Stimulated activated effector memory CD8-positive, alpha-beta T cell treated with anti-CD3 and anti-CD28 coated beads, Interleukin-12 subunit alpha, Interleukin-12 subunit beta, amount 100 ng/mL, for 72 hours (primary cell): ENCODE measurements at regions not wholly inside any gene's neighbourhood (a gene's known extent, or its start where the extent isn't known, plus 50 kb on each side); places are given as distances from the start of the nearest gene placed in this dataset.

ENCODE experiments used
- ATAC-seq: fragments of 150-1000 bp; cut with Tn5 transposase; 2 replicates; pipeline ENCODE4 v1.10.0; 2021
- DNase-seq, 2 donors: peaks; one replicate each; pipeline ENCODE4 v3.0.0; 2021 to 2022; ENCODE audit warnings: low spot score in 2 of 2
- H3K27ac Mint-ChIP-seq: one replicate; pipeline ENCODE4 v1.8.0; 2022; ENCODE audit warnings: mild to moderate bottlenecking, mixed read lengths
- H3K36me3 Mint-ChIP-seq: one replicate; pipeline ENCODE4 v1.8.0; 2022; ENCODE audit warnings: mild to moderate bottlenecking, mixed read lengths
- H3K4me1 Mint-ChIP-seq: one replicate; pipeline ENCODE4 v1.8.0; 2022; ENCODE audit warnings: mixed read lengths
- H3K4me3 Mint-ChIP-seq: one replicate; pipeline ENCODE4 v1.8.0; 2022; ENCODE audit warnings: mild to moderate bottlenecking, mixed read lengths
- H3K9me3 Mint-ChIP-seq: one replicate; pipeline ENCODE4 v1.8.0; 2022; ENCODE audit warnings: mixed read lengths

DNA sequence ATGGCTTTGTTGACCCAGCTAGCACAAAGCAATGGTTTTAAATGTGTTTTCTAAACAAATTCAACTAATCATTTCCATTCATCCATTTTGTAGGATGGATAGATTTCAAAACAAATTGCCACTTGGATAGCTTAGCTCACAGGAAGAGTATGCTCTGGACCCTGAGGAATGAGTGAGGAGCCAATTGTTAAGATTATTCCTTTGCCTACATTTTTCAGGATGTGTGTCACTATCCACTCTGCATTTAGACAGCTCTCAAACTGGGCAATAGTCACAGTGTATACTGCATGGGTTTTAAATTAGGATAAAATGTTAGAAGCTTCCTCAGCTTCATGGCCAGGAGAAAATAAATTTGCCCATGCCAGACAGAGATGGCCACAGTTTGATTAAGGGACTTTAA, 605.6 kb upstream of the TEX47 start:
- ATAC-seq (no peak), DNase-seq (no peak)
- Mint-ChIP-seq H3K36me3 (no peaks in the 10 kb centered on the region), H3K27ac (no peak overlapping the region), H3K9me3 (peaks cover 14% of the 10 kb centered on the region), H3K4me1 (no peaks in the 10 kb centered on the region), H3K4me3 (no peak overlapping the region)

DNA sequence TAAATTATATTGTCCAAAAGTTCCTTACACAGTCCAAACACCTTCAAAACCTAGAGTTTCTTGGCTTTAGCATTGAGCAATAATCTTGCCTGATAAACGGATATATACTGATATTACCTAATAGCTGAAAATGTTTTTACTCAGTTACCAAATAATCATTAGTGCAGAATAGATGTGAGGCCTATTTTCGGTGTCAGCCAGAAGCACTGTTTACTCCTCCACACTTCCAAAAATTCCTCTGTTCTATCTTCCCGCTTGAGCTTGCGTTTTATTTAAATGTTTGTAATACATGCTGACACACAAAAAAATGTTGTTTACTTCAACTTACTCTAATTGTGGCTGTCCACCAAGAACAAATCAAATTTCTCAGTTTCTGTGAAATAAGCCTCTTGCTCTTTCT, 606.2 kb upstream of the TEX47 start:
- Mint-ChIP-seq H3K4me1 (no peaks in the 10 kb centered on the region), H3K9me3 (peaks cover 13% of the 10 kb centered on the region), H3K27ac (no peak overlapping the region), H3K36me3 (no peaks in the 10 kb centered on the region), H3K4me3 (no peak overlapping the region)
- no peak for DNase-seq
- ATAC-seq, result no peak

DNA sequence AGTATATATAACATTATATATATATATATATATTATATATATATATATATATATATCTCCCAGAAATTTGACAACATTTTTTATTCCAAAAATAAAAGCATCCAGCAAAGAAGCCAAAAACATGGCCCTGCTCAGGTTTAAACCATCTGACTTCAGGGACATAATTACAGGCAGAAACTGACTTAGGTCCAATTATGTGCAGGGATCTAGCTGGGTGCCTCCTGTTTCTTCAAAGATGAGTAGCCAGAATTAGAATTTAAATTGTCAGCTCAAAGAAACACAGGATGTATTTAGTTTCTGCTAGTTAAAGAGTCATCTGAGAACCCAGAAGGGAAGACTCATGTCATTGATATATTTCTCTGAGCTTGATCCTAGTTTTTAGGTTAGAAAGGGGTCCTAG, 656.4 kb upstream of the TEX47 start:
- no peak overlapping the region for H3K4me3 Mint-ChIP-seq
- DNase-seq (no peak), ATAC-seq (no peak)
- peaks cover 3% of the 10 kb centered on the region for H3K9me3 Mint-ChIP-seq
- no peak overlapping the region for H3K27ac Mint-ChIP-seq
- H3K36me3 Mint-ChIP-seq, result no peaks in the 10 kb centered on the region
- no peaks in the 10 kb centered on the region for H3K4me1 Mint-ChIP-seq

DNA sequence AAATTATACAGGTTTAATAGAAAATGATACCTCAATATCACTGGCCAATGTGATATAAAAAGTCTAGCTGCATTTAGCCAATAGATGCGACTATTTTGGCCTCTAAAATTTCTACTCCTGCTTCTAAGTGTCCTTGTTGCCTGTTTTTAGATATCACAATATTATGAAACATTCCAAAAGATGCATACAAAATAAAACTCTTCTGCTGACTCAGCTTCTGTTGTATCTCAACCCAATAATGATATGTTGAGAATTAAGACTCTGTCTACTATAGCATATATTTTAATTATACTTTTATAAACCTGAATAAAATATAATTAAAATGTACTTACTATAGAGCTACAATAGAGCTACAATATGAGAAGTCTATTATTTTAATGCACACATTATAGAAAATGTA, 661.0 kb upstream of the TEX47 start:
- no peak for DNase-seq
- Mint-ChIP-seq H3K9me3 (peaks cover 3% of the 10 kb centered on the region), H3K36me3 (no peaks in the 10 kb centered on the region), H3K4me3 (no peak overlapping the region), H3K4me1 (no peaks in the 10 kb centered on the region), H3K27ac (no peak overlapping the region)
- no peak for ATAC-seq

DNA sequence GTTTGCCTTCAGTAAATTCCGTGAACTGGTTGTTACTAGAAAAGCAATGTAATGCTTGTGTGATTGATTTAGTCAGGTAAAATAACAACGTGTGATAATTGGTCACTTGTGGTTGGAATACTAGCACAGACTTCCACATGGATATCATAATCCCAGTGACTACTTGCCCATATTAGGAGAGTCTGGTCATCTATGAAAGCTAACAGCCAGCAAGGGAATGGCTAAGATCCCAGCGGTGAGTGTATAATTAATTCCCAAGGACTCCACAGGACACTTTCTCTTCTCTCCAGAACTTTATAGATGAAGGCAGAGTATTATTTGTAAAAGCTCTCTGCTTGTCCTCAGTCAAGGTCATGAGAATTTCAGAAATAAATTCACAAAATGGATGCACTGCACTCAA, 662.6 kb upstream of the TEX47 start:
- Mint-ChIP-seq H3K4me3 (no peak overlapping the region), H3K4me1 (no peaks in the 10 kb centered on the region), H3K36me3 (no peaks in the 10 kb centered on the region), H3K27ac (no peak overlapping the region), H3K9me3 (no peaks in the 10 kb centered on the region)
- DNase-seq, result no peak
- no peak for ATAC-seq

DNA sequence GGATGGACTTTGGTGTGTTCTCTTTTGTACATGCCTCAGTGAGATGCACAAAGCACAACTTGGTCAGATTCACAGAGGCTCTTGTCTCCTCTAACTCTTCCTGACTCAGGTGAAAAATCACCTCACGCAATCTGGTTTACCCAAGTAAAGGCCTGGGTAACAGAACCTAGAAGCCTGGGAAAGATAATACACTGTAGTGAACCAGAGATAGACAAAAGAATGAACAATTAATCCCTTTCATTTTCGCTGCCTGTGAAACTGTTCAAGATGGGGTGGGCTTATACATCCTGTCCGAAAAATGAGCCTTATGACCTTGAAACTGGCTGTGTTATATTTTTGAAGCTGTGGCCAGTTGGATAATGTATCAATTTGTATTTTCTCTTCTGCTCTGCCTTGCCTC, 678.9 kb upstream of the TEX47 start:
- Mint-ChIP-seq H3K36me3 (no peaks in the 10 kb centered on the region), H3K4me1 (no peaks in the 10 kb centered on the region), H3K27ac (no peak overlapping the region), H3K9me3 (peaks cover 13% of the 10 kb centered on the region), H3K4me3 (no peak overlapping the region)
- DNase-seq, result no peak
- ATAC-seq, result no peak

DNA sequence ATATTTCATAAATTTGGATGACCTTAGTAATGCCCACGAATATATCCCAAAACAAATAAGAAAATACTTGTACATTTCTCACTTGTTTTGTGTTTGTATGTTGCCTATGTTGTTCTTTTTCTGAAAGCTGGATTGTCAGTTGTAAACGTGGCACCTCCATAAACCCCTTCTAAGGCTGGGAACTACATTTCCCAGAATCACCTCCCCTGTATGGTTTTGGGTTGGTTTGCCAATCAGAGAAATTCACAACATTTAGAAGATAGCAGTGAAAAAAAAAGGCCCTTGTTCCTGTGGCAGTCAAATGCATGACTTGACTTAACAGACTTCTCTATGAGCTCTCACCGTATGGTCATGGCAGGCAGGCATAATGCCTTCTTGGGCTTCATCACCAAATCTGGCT, 676.3 kb upstream of the STEAP1 start:
- Mint-ChIP-seq H3K4me1 (no peaks in the 10 kb centered on the region), H3K27ac (no peak overlapping the region), H3K9me3 (peaks cover 16% of the 10 kb centered on the region), H3K36me3 (no peaks in the 10 kb centered on the region), H3K4me3 (no peak overlapping the region)
- DNase-seq (no peak), ATAC-seq (no peak)

DNA sequence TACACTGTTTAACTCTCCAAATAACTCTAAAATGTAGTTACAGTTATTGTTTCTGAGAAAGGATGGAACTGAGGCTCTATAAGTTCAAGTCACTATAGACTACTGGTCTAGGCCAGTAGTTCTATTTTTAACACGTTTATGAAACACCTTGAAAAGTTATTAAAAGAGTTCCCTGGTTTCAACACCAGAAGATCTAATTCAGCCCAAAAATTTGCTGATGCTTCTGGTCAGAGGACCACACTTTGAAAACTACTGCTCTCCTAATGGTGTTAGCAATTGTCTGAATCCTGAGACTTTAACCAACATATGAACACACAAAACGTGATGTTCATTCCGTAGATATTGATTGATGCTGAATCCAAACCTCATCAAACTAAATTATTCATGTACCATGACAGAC, 658.6 kb upstream of the STEAP1 start:
- Mint-ChIP-seq H3K4me3 (no peak overlapping the region), H3K9me3 (peaks cover 13% of the 10 kb centered on the region), H3K27ac (no peak overlapping the region), H3K4me1 (no peaks in the 10 kb centered on the region), H3K36me3 (no peaks in the 10 kb centered on the region)
- DNase-seq, result no peak
- no peak for ATAC-seq

DNA sequence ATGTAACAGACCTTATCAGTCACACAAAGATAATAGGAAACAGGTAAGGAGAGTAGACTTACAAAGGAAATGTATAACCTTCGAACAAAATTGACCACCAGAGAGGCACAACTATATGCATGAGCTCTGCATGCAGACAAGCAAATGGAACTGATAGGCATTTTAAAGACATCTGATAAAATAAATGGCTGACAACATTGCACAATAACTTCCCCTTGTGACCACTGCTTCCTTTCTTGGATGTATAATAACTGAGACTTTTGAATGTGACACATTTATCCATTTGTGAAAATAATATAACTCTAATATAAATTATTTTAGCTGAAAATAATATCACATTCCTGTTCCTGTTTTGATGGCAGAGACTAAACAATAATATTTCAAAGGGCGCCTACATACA, 654.2 kb upstream of the STEAP1 start:
- ATAC-seq, result no peak
- Mint-ChIP-seq H3K9me3 (peaks cover 12% of the 10 kb centered on the region), H3K4me1 (no peaks in the 10 kb centered on the region), H3K36me3 (no peaks in the 10 kb centered on the region), H3K4me3 (no peak overlapping the region), H3K27ac (no peak overlapping the region)
- DNase-seq, result no peak

DNA sequence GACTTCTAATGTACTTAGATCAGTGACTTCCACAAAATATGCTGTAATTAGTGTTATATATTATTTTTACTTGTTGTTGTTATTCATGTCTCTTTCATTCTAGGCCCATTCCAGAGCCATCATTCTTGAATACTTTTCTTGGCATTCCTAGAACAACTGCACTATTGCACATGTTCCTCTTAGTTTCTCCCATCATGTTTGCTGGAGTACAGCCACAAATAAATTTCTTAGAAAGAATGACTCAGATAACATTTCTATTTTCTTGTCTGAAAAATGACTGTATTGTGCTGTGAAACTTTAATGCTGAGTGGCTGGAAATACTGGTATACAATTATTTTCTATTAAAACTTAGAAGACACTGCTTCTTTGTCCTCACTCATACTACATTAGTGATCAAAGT, 651.0 kb upstream of the STEAP1 start:
- Mint-ChIP-seq H3K36me3 (no peaks in the 10 kb centered on the region), H3K4me3 (no peak overlapping the region), H3K4me1 (no peaks in the 10 kb centered on the region), H3K27ac (no peak overlapping the region), H3K9me3 (peaks cover 4% of the 10 kb centered on the region)
- DNase-seq (no peak), ATAC-seq (no peak)

DNA sequence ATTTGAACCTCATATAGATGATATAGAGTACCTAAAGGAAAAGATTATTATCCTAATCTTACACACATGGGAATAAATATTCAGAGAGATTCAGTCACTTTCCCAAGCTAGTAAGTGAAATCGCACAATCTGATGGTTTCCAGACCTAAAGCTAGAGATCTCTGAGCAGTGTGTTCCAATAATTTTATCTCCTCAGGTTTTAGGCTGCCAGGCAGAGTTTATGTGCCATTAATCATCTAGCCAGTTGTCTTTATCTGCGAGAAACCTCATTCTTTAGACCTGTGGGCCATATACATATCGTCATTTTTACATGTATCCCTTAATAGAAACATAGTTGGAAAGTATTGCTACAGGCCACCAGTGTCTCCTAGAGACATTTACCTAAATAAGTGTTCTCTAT, 647.2 kb upstream of the STEAP1 start:
- DNase-seq (no peak), ATAC-seq (no peak)
- H3K4me1 Mint-ChIP-seq, result no peaks in the 10 kb centered on the region

DNA sequence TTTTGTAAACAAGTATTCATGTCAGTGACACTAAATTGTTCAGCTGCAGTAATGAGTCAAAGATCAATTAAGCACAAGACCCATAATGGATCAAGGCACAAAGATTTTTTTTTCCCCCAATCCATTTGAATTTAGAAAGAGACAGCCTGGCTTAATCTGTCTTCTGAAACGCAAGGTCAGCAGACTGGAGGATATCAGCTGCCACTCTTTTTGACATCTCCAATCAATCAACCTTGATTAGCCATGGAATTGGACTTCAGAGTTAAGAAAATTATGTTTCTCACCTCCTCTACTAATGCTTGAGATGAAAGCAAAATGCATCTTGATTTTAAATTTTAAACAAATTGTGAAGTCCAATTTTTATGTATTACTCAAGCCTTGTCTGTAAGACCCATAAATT, 642.4 kb upstream of the STEAP1 start:
- Mint-ChIP-seq H3K4me1 (no peaks in the 10 kb centered on the region), H3K36me3 (no peaks in the 10 kb centered on the region), H3K27ac (no peak overlapping the region), H3K4me3 (no peak overlapping the region), H3K9me3 (peaks cover 10% of the 10 kb centered on the region)
- no peak for ATAC-seq
- no peak for DNase-seq

More for the DNA sequence above, 647.2 kb upstream of the STEAP1 start:
- no peak overlapping the region for H3K4me3 Mint-ChIP-seq
- H3K9me3 Mint-ChIP-seq, result peaks cover 8% of the 10 kb centered on the region
- no peak overlapping the region for H3K27ac Mint-ChIP-seq
- H3K36me3 Mint-ChIP-seq, result no peaks in the 10 kb centered on the region

DNA sequence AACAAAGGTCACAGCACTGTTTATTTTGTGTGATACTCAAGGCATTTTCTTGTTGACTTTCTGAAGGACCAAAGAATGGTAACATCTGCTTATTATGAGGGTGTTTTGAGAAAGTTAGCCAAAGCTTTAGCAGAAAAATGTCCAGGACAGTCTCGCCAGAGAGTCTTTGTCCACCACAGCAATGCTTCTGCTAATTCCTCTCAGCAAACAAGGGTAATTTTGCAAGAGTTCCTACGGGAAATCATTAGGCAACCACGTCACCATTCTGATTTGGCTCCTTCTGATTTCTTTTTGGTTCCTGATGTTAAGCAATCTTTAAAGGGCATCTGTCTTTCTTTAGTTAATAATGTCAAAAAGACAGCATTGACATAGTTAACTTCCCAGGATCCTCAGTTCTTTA, 639.3 kb upstream of the STEAP1 start:
- DNase-seq, result no peak
- Mint-ChIP-seq H3K27ac (no peak overlapping the region), H3K9me3 (peaks cover 13% of the 10 kb centered on the region), H3K4me3 (no peak overlapping the region), H3K4me1 (no peaks in the 10 kb centered on the region), H3K36me3 (no peaks in the 10 kb centered on the region)
- ATAC-seq, result no peak

DNA sequence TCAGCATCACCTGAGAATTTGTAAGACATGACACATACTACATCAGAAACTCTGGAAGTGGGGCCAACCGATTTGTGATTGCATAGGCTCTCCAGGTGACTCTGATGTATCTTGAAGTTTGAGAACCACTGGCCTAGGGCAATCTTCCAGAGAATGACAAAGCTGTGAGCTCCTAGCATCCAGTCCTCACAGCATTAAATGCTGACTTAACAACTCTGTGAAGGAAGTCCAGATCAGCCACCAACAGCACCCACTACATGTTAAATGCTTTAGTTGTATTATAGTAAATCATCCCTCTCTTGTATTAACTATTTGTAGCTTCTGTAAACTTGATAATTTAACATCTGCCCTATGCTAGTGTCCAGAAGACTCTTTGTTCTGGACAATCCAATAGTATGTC, 636.5 kb upstream of the STEAP1 start:
- H3K4me3 Mint-ChIP-seq, result no peak overlapping the region

DNA sequence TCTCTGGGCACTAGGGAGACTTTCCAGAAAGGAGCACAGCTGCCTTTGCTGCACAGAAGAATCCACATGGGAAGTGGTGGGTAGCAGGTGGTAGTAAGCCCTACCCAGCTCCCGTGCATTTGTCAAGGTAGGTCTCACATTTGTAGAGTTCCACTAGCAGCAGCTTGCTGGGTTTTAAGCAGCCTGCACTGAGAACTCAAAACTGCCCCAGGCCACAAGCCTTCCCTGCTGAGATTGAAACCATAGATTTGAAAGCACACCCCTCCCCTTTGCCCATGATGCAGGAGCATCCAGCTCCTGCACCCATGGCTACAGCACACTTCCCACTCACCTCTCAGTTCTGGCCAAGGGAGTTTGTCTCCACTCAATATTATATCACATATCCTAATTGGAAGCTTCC, 604.5 kb upstream of the STEAP1 start:
- peaks cover 9% of the 10 kb centered on the region for H3K9me3 Mint-ChIP-seq
- DNase-seq, result no peak
- no peak overlapping the region for H3K4me3 Mint-ChIP-seq
- no peaks in the 10 kb centered on the region for H3K4me1 Mint-ChIP-seq
- H3K36me3 Mint-ChIP-seq, result no peaks in the 10 kb centered on the region
- H3K27ac Mint-ChIP-seq, result no peak overlapping the region
- ATAC-seq, result no peak

More for the DNA sequence above, 636.5 kb upstream of the STEAP1 start:
- Mint-ChIP-seq H3K27ac (no peak overlapping the region), H3K36me3 (no peaks in the 10 kb centered on the region), H3K9me3 (peaks cover 15% of the 10 kb centered on the region), H3K4me1 (no peaks in the 10 kb centered on the region)
- DNase-seq, result no peak
- no peak for ATAC-seq

DNA sequence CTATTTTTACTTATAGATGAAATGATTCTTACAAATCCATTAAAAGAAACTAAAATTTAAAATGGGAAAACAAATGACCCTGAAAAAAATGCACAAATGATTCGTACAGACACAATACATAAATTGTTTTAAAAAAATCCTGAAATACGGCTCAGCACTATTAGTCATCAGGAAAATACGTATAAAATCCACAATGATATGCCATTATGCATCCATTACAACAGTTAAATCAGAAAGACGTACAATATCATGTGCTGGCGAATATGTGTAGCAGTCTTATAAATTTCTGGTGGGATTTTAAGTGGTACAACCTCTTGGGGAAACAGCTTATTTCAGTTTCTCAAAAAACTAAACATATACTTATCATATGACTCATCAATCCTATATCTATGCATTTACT, 600.1 kb upstream of the STEAP1 start:
- no peak overlapping the region for H3K4me3 Mint-ChIP-seq
- ATAC-seq, result no peak
- H3K36me3 Mint-ChIP-seq, result no peaks in the 10 kb centered on the region
- H3K27ac Mint-ChIP-seq, result no peak overlapping the region
- H3K4me1 Mint-ChIP-seq, result no peaks in the 10 kb centered on the region
- H3K9me3 Mint-ChIP-seq, result peaks cover 9% of the 10 kb centered on the region
- DNase-seq, result no peak

DNA sequence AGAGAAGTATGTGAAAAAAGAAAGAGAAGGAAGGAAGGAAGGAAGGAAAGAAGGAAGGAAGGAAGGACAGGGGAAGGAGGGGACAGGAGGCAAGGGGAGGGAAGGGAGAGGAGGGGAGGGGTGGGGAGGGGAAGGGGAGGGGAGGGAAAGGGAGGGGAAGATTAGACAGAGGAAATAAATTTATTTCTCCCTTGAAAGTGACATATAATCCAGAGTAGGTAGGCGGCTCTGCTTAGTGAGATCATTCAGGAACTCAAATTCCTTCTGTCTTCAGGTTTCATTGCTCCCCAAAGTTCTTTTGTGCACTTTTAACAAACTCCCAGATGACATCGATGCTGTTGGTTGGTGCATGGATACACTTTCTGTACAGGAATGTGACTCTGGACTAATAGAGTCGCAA, 594.7 kb upstream of the STEAP1 start:
- Mint-ChIP-seq H3K4me1 (no peaks in the 10 kb centered on the region), H3K36me3 (no peaks in the 10 kb centered on the region), H3K9me3 (peaks cover 24% of the 10 kb centered on the region), H3K27ac (no peak overlapping the region), H3K4me3 (no peak overlapping the region)
- DNase-seq (no peak), ATAC-seq (no peak)
